HUDEP-2 (cell line): ENCODE measurements at regions not wholly inside any gene's neighbourhood (a gene's known extent, or its start where the extent isn't known, plus 50 kb on each side); places are given as distances from the start of the nearest gene placed in this dataset.
"Not testable (repeated sequence)": the region's sequence is repeated elsewhere in the genome, so short reads cannot be mapped to it uniquely, and the experiment has no call there.

ENCODE experiments used
- DNase-seq, 76 experiments: peaks; one replicate each; lab custom pipeline; 2025; ENCODE audit not compliant: unreplicated experiment in 76 of 76; lab: John Stamatoyannopoulos, UW

DNA sequence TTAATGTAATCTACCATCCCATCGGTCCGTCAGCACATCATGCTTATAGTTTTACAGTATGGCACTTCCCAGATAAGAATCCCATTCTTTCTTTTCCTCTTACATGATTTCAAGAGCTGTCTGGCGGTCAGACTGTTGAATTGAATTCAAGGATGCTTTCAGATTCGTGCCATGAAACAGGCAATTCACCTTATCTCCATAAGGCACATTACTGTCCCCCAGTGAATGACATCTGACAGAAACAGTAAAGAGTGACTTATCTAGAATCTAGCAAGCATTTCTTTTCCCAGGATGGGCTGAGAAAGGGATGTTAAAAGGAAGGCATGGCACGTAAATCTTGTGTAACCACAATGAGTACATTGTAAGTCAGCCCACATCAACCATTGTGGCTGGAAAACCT lies 61.1 kb upstream of the SEM1 start:
- no peak for DNase-seq

DNA sequence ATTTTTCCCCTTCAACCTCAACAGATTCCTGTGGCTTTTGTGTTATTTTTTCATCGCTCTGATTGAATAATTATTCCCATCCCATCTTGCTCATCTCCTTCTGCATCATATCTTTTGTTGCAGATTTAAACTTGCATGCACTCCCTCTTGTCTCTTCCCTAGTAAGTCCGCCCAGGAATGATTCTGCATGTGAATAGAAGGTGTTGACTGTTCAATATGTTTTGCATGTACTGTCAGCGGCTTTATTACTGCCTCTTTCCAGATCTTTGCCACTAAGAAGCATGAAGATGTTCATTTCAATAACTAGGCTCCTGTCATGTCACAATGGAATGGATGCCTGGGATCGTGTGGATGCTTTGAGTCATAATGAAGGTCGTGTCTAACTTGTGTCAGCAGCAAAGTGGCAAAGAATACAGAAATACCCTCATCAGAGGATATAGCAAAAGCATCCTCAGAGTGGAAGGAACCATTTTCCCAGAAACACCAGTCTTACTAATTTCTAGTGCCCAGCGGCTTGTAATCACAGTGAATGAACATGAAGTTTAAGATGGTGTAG lies 62.6 kb upstream of the SEM1 start:
- DNase-seq, result no peak

DNA sequence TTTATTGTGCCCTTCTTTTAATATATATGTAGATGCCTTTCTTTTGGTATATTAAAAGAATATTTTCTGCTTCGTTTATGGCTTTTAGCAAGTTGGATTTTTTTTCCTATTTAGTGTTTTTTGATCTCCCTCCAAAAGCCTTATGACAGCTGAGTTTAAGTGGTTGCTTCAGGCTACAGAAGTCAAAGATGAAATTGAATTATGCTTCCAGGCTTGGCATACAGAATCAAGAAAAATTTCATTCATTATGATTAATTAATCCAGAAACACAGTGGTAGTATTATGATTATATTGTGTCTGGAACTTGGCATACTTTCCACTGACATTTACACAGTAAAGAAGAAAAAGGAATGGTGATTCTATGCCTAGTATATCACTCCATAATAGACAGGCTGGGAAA lies 63.8 kb upstream of the SEM1 start:
- DNase-seq, result no peak

DNA sequence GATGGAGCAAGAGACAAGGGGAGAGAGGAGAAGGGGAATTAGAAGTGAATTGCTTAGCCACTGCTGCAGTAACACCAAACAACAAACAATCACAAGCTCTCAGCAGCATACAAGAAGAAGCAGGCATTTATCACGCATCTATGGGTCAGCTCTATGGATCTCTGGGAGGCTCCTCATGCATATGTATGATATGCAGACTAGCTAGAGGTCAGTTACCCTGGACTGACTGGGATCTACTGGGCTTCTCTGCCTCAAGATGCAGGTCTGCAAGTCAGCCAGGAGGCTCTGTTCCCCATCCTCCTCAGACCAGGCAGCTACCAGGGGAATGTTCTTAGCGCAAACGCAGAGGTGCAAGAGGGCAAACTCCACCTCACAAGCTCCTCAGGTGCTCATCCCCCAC lies 64.7 kb upstream of the SEM1 start:
- no peak for DNase-seq

DNA sequence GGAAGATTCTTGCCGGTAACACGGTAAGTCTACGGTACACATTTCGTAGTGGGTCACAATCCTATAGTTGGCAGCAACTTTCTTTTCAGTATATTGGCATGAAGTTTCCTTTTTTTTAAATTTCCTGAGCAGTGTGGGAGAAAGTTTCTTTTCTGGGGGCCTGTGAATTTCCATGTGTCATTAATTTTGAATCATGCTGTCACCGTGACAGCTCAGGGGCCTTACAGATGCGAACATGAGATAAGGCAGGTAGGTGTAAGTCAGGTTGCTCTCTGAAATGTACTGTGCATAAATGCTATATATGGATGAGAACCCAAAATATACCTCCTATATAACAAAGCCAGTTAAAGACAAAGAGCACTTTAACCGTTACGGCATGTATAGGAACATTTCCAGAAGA lies 65.4 kb upstream of the SEM1 start:
- no peak for DNase-seq

GRCh38 chr7:96778263-96778662 lies 68.6 kb upstream of the SEM1 start:
- no peak for DNase-seq

- no peak for DNase-seq
Observed at GRCh38 chr7:96781919-96782318, 72.3 kb upstream of the SEM1 start.

DNA sequence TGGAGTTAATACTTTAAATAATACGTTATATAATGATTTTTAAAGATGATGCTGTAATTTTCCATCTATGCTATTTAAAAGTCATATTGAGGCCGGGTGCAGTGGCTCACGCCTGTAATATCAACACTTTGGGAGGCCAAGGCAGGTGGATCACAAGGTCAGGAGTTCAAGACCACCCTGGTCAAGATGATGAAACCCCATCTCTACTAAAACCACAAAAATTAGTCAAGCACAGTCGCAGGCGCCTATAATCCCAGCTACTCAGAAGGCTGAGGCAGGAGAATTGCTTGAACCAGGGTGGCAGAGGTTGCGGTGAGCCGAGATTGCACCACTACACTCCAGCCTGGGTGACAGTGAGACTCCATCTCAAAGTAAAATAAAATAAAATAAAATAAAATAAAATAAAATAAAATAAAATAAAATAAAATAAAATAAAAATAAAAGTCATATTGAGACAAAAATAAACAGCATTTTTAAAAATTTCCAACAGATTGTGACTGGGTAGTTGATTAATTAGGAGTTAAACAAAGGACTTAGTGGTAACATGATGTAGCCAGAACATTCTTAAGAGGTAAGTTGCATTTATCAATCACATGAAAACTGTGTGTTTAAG lies 73.1 kb upstream of the SEM1 start:
- not testable (repeated sequence) for DNase-seq

DNA sequence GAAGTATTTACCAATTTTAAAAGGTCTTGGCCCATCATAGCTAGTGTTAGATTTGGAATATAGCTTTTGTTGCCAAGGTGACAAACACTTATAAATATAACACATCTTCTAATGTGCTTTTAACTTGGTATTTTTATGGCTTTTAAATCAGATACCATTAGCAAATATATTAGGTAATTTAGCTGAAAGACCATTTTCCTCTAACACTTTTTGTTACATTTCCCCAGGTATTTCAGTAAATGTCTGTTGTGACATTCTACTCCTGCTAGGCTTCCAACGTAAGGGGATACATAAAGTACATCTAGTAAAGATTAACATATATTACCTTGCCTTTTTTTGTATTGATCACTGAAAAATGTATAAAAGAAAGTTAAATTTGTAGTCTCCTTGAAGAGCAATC lies 75.0 kb upstream of the SEM1 start:
- no peak for DNase-seq

DNA sequence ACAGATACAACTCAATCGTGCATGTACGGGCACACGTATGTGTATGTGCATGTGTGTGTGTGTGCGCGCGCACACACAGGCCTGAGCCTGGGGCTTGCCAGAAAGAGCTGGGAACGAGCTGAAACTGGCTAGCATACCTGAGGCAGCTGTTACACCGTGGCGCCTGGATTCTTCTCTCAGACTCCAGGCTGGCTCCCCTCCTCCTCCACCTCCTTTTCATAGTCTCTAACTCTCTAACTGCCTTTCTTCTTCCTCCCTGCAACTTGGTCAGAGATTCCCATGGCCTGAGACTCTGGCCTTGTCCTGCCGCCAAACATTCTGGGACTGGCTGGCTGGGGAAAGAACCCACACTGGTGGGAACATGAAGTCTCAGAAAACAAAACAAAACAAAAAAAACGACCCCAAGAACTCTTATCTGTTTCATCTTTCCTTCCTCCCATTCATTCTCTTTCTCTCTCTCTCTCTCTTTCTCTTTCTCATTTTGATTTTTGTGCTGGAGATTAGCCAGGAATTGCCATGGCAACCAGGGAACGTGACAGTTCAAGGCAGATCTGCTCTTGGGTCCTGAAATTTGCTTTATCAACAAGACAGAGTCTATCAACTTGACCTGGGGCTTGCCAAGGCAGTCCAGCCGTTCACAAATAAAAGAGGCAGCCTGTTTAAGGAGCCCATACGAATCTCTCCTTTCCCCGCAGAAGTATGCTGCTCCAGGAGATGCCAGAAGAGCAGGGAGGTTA lies 76.8 kb upstream of the SEM1 start:
- DNase-seq, result no peak

GRCh38 chr7:96786998-96787395 lies 77.4 kb upstream of the SEM1 start:
- DNase-seq, result no peak

DNA sequence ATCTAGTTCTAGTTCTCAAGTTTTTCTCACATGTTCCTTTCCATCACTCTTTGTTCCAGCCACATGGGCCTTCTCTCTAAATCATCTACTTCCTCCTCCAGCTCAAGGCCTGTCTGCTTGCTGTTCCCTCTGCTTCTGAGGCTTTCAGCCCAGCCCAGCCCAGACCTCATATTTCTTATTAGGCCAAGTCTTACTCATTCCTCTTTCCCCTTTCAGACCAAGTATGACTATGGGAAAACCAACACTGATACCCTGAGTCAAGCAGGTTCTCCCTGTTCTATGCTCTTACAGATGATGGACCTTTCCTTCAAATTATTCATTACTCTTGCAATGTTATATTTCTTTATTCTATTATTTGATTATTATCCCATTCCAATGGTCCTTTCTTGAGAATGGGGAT lies 80.3 kb upstream of the SEM1 start:
- no peak for DNase-seq

DNA sequence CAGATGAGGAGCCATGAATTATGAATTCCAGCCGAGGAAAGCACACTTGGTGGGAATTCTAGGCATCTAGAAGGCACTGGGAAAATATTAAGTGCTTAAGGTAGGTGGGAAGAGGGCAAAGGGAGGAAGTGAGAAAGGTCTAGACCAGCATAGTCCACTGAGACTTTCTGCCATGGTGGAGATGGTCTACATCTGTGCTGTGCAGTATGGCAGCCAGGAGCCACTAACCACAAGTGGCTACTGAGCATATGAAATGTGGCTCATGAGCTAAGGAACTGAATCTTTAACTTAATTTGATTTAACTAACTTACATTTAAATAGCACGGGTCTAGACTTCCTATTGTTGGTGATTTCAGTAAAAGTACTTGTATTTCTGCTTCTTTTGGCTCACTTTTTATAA lies 82.5 kb upstream of the SEM1 start:
- no peak for DNase-seq

DNA sequence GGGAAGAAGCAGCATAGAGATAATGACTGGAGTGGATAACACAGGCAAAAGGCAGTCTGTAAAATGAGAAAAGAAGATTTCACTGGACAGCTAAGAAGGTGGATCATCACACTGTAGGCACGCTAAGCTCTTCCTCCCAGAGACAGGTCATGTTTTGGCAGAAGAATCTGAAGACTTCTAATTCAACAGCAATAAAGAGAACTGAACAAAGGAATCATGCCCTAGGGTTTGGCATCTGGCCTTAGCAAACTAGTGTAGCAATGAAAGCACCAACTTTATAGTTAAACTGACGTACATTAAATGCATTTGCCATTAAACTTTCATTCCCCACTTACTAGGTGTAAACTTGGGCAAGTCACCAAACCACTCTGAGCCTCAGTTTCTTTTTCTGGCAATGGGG lies 84.4 kb upstream of the SEM1 start:
- no peak for DNase-seq

DNA sequence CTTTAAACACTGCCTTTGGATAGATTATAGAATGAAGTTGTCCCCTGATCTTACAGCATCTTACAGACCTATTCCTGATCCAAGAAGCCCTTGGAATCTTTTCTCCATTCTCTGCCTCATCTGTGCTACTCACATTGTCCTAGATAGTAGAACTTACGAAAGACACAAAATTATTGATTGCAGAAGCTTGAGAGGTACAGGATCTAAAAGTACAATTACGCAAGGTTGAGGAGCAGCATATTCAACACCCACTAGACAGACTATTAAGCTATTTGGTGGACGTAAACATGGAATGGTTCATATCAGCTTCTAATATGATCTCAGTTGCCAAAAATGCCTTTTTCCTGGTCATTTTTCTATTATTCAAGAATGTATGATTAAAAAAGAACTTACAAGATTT lies 90.5 kb upstream of the SEM1 start:
- DNase-seq, result no peak

- DNase-seq, result no peak
Observed at GRCh38 chr7:96800824-96801223, 91.2 kb upstream of the SEM1 start.

- DNase-seq, result no peak
Observed at GRCh38 chr7:96819111-96819700, 109.6 kb upstream of the SEM1 start.

- DNase-seq, result not testable (repeated sequence)
Observed at GRCh38 chr7:96821131-96821530, 111.5 kb upstream of the SEM1 start.

GRCh38 chr7:96822824-96823223 lies 113.2 kb upstream of the SEM1 start:
- no peak for DNase-seq

DNA sequence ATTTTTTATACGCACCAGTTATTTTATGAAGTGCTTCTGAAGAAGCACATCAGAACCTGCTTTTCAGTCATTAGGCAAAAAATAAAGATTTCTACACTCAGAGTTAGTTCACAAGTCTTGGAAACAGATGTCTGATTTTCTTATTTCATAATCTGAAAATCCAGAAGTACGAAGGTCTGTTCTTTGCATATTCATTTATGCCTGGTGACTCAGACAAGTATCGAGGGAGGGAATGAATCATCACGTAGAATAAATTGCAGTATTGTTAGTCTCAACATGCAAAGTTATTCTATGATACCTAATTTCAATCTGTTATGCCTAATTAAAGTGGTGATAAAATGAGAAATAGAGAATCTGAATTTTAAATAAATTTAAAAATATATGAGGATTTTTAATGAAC lies 113.6 kb upstream of the SEM1 start:
- DNase-seq, result no peak

DNA sequence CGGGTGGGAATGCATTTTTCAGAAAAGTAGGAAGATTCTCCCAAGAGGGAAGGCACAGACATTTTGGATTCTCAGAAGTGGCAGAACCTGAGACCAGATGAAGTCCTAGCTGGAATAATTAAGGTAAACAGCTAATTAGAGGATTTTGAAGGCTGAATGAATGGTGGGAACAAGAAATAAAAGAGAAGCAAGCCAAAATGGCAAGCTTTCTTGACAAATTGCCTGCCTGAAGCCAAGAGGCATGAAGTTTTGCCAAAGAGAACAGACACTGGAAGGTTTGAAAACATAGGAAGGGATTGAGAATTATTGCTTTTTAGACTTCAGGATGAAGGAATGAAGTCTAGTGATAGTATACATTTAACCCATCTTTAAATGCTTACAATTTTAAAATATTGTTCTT lies 115.0 kb upstream of the SEM1 start:
- DNase-seq, result no peak

DNA sequence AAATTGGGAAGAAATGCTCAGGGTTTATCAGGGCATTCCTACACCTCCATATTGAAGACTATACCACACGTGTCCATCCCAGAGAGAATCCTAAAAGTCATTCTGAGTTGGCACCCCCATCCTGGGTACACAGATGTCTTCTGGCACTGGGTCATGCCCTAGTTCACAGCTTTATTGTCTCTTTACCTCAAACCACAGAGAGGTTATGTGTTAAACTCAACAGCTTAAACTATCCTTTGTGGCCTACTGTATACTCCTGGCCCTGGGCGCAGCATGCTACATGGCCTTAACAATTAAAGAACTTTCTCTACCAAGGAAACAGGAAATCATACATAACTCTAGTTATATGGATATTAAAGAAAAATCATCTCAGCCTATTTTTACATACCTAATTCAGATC lies 115.6 kb upstream of the SEM1 start:
- no peak for DNase-seq
